Progenitor cell of endocrine pancreas (in vitro differentiated cells): ENCODE measurements at regions not wholly inside any gene's neighbourhood (a gene's known extent, or its start where the extent isn't known, plus 50 kb on each side); places are given as distances from the start of the nearest gene placed in this dataset.

Experiments used
- DNase-seq: peaks from one replicate; pipeline ENCODE4 v3.0.0; 2021; ENCODE audit warnings: low spot score; ENCODE audit not compliant: unreplicated experiment
- H3K27ac Mint-ChIP-seq: 2 replicates; pipeline ENCODE4 v1.8.0; 2021; ENCODE audit warnings: mild to moderate bottlenecking, moderate library complexity, mixed read lengths
- H3K27me3 Mint-ChIP-seq: 2 replicates; pipeline ENCODE4 v1.8.0; 2021; ENCODE audit warnings: mixed read lengths
- H3K36me3 Mint-ChIP-seq: 2 replicates; pipeline ENCODE4 v1.8.0; 2022; ENCODE audit warnings: mixed read lengths; ENCODE audit not compliant: insufficient read depth
- H3K4me1 Mint-ChIP-seq: 2 replicates; pipeline ENCODE4 v1.8.0; 2021; ENCODE audit warnings: low read depth, mixed read lengths
- H3K4me3 Mint-ChIP-seq: 2 replicates; pipeline ENCODE4 v1.8.0; 2021; ENCODE audit warnings: low read depth, mild to moderate bottlenecking, moderate library complexity, mixed read lengths
- H3K9me3 Mint-ChIP-seq: 2 replicates; pipeline ENCODE4 v1.8.0; 2021; ENCODE audit warnings: low read depth, mixed read lengths
- CTCF ChIP-seq: fragments of 200-600 bp; sonication (generic); IDR thresholded peaks from one replicate; pipeline ENCODE4 v1.5.0; 2021; ENCODE audit warnings: antibody characterized with exemption, mild to moderate bottlenecking; ENCODE audit not compliant: unreplicated experiment

GRCh38 chr2:45320956-45321355, 290.1 kb downstream of the SRBD1 start:
- Mint-ChIP-seq H3K27me3 (peaks cover 9% of the 10 kb centered on the region), H3K4me3 (no peak overlapping the region), H3K4me1 (no peaks in the 10 kb centered on the region), H3K36me3 (no peaks in the 10 kb centered on the region), H3K27ac (no peak overlapping the region), H3K9me3 (peaks cover 11% of the 10 kb centered on the region)
- no peak for TF ChIP-seq CTCF
- no peak for DNase-seq

GRCh38 chr2:45319683-45320455, 291.2 kb downstream of the SRBD1 start:
- H3K27me3 Mint-ChIP-seq: peaks cover 9% of the 10 kb centered on the region
- H3K9me3 Mint-ChIP-seq: peaks cover 11% of the 10 kb centered on the region
- no peak for DNase-seq
- no peaks in the 10 kb centered on the region for H3K4me1 Mint-ChIP-seq
- no peak for TF ChIP-seq CTCF
- H3K36me3 Mint-ChIP-seq: no peaks in the 10 kb centered on the region
- H3K4me3 Mint-ChIP-seq: no peak overlapping the region
- H3K27ac Mint-ChIP-seq: no peak overlapping the region

GRCh38 chr2:45318686-45319085, 292.4 kb downstream of the SRBD1 start:
- Mint-ChIP-seq H3K27ac (no peak overlapping the region), H3K9me3 (peaks cover 7% of the 10 kb centered on the region), H3K4me1 (no peaks in the 10 kb centered on the region), H3K36me3 (no peaks in the 10 kb centered on the region), H3K27me3 (peaks cover 9% of the 10 kb centered on the region), H3K4me3 (no peak overlapping the region)
- no peak for TF ChIP-seq CTCF
- DNase-seq: no peak

- peaks cover 6% of the 10 kb centered on the region for H3K4me1 Mint-ChIP-seq
- H3K36me3 Mint-ChIP-seq: no peaks in the 10 kb centered on the region
- H3K27ac Mint-ChIP-seq: no peak overlapping the region
- no peak overlapping the region for H3K4me3 Mint-ChIP-seq
- peaks cover 9% of the 10 kb centered on the region for H3K27me3 Mint-ChIP-seq
- no peak for TF ChIP-seq CTCF
- DNase-seq: no peak
- H3K9me3 Mint-ChIP-seq: peaks cover 3% of the 10 kb centered on the region
Observed at GRCh38 chr2:45316576-45317338, 294.3 kb downstream of the SRBD1 start.

GRCh38 chr2:45315861-45316260, 295.2 kb downstream of the SRBD1 start:
- Mint-ChIP-seq H3K27ac (no peak overlapping the region), H3K9me3 (peaks cover 3% of the 10 kb centered on the region), H3K27me3 (peaks cover 2% of the 10 kb centered on the region), H3K4me3 (no peak overlapping the region), H3K4me1 (peaks cover 10% of the 10 kb centered on the region), H3K36me3 (no peaks in the 10 kb centered on the region)
- TF ChIP-seq CTCF: no peak
- DNase-seq: no peak
